Activated T-helper 17 cell treated with anti-CD3 and anti-CD28 coated beads, Interleukin-2, amount 50 U/mL, for 72 hours (primary cell): ENCODE measurements at regions not wholly inside any gene's neighbourhood (a gene's known extent, or its start where the extent isn't known, plus 50 kb on each side); places are given as distances from the start of the nearest gene placed in this dataset.

Experiments used
- ATAC-seq: fragments of 150-1000 bp; cut with Tn5 transposase; replicated peaks from 2 replicates; pipeline ENCODE4 v1.10.0; 2021; ENCODE audit warnings: mild to moderate bottlenecking, moderate library complexity
- H3K27ac Mint-ChIP-seq: one replicate; pipeline ENCODE4 v1.8.0; 2022; ENCODE audit warnings: mixed read lengths
- H3K27me3 Mint-ChIP-seq: one replicate; pipeline ENCODE4 v1.8.0; 2022; ENCODE audit warnings: mixed read lengths
- H3K36me3 Mint-ChIP-seq: one replicate; pipeline ENCODE4 v1.8.0; 2022; ENCODE audit warnings: low read depth, mild to moderate bottlenecking, mixed read lengths
- H3K4me1 Mint-ChIP-seq: one replicate; pipeline ENCODE4 v1.8.0; 2022; ENCODE audit warnings: mixed read lengths
- H3K4me3 Mint-ChIP-seq: one replicate; pipeline ENCODE4 v1.8.0; 2022; ENCODE audit warnings: mild to moderate bottlenecking, mixed read lengths
- H3K9me3 Mint-ChIP-seq: one replicate; pipeline ENCODE4 v1.8.0; 2022; ENCODE audit warnings: mixed read lengths

- Mint-ChIP-seq H3K4me3 (no peak overlapping the region), H3K27ac (no peak overlapping the region), H3K4me1 (no peaks in the 10 kb centered on the region), H3K9me3 (peaks cover 13% of the 10 kb centered on the region), H3K36me3 (no peaks in the 10 kb centered on the region), H3K27me3 (no peaks in the 10 kb centered on the region)
- ATAC-seq = no peak
Observed at GRCh38 chr1:69409731-69410456, 157.8 kb upstream of the LRRC7 start.

- no peak overlapping the region for H3K4me3 Mint-ChIP-seq
- no peaks in the 10 kb centered on the region for H3K27me3 Mint-ChIP-seq
- no peak for ATAC-seq
- H3K27ac Mint-ChIP-seq = no peak overlapping the region
- H3K4me1 Mint-ChIP-seq = no peaks in the 10 kb centered on the region
- H3K36me3 Mint-ChIP-seq = no peaks in the 10 kb centered on the region
- peaks cover 13% of the 10 kb centered on the region for H3K9me3 Mint-ChIP-seq
Observed at GRCh38 chr1:69410457-69410850, 157.3 kb upstream of the LRRC7 start.

- no peaks in the 10 kb centered on the region for H3K36me3 Mint-ChIP-seq
- H3K27me3 Mint-ChIP-seq = no peaks in the 10 kb centered on the region
- H3K4me1 Mint-ChIP-seq = no peaks in the 10 kb centered on the region
- ATAC-seq = no peak
- H3K9me3 Mint-ChIP-seq = peaks cover 13% of the 10 kb centered on the region
- H3K4me3 Mint-ChIP-seq = no peak overlapping the region
- H3K27ac Mint-ChIP-seq = no peak overlapping the region
Observed at GRCh38 chr1:69410893-69411292, 156.8 kb upstream of the LRRC7 start.

DNA sequence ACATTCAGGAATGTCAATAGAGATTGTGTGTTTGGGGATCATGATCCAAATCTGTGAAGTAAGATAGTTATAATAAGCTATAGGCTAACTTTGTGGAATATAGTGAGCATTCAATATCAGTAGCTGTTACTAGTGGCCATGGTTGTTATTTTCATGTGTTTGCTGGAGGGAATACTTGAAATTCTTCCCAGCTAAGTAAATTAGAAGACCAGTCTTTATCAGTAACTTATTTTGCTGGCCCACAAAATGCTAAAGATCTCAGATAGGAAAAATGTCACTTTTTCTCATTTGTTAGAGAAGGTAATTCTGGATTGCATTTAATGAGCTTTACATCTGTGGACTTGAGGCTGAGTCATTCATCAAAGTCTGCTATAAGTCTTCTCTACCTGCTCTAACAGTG lies 156.1 kb upstream of the LRRC7 start:
- H3K27me3 Mint-ChIP-seq = no peaks in the 10 kb centered on the region

DNA sequence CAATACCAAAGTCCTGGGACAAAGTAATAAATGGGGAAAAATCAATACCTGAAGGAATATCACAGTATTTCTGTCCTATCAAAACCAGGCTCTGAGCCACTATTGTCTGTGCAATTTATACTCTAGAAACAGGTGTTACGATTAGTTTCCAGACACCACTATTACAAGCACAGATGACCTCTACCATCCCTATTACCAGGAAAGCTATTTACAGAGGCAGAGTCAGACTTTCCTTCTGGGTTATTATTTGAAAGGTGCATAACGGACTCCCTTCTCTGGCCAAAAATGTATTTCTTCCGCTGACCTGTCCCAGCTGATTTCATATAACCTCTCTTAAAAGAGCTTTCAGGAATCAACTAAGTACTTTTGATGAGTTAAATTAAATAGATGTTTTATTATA lies 154.6 kb upstream of the LRRC7 start:
- H3K4me3 Mint-ChIP-seq = no peak overlapping the region
- H3K27ac Mint-ChIP-seq = no peak overlapping the region
- H3K9me3 Mint-ChIP-seq = peaks cover 8% of the 10 kb centered on the region

More for the DNA sequence above, 156.1 kb upstream of the LRRC7 start:
- no peak for ATAC-seq
- Mint-ChIP-seq H3K9me3 (peaks cover 11% of the 10 kb centered on the region), H3K36me3 (no peaks in the 10 kb centered on the region), H3K27ac (no peak overlapping the region), H3K4me3 (no peak overlapping the region), H3K4me1 (no peaks in the 10 kb centered on the region)

GRCh38 chr1:69414574-69414973 lies 153.1 kb upstream of the LRRC7 start:
- H3K4me1 Mint-ChIP-seq = no peaks in the 10 kb centered on the region
- no peak overlapping the region for H3K27ac Mint-ChIP-seq
- H3K27me3 Mint-ChIP-seq = no peaks in the 10 kb centered on the region
- no peaks in the 10 kb centered on the region for H3K36me3 Mint-ChIP-seq
- H3K4me3 Mint-ChIP-seq = no peak overlapping the region
- peaks cover 9% of the 10 kb centered on the region for H3K9me3 Mint-ChIP-seq
- ATAC-seq = no peak

More for the DNA sequence above, 154.6 kb upstream of the LRRC7 start:
- no peak for ATAC-seq
- Mint-ChIP-seq H3K27me3 (no peaks in the 10 kb centered on the region), H3K4me1 (no peaks in the 10 kb centered on the region), H3K36me3 (no peaks in the 10 kb centered on the region)

DNA sequence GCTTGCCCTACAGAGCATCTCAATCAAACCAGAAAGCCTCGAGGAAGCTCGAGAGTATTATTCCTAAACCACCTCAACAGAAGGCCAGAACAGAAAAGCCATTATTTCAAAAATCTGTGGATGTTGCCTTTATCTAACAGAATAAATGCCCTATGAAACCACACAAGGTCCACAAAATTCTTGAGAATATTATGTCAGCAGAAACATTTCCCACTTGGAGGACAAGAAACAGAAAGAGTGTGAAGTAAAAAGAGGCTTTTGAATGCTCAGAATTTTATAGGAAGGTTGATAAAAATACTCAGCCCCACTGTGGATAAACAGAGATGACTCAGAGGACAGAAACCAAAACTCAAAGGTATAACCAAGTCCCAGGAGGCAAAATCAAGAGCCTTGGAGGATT lies 146.4 kb upstream of the LRRC7 start:
- no peak overlapping the region for H3K4me3 Mint-ChIP-seq
- H3K4me1 Mint-ChIP-seq = no peaks in the 10 kb centered on the region
- H3K36me3 Mint-ChIP-seq = no peaks in the 10 kb centered on the region
- no peaks in the 10 kb centered on the region for H3K27me3 Mint-ChIP-seq
- ATAC-seq = no peak
- H3K9me3 Mint-ChIP-seq = peaks cover 22% of the 10 kb centered on the region
- H3K27ac Mint-ChIP-seq = no peak overlapping the region

DNA sequence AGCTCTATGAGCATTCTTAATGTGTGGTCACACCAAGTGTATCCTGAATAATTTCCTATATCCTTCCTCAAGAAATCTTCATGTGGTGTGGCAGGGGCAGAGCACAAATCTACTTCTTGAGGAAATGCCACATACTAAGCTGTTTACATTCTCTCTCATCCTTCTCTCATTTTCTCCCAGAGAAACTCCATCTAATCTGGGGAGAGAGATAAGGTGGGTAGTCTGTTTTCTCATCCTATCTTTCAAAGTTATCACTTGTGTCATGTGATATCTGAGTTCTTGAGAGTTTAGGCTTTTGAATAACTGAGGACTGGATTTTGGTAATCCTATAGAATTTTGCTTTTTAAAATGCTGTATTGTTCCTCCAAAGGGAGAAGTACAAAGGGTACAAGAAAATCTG lies 141.9 kb upstream of the LRRC7 start:
- no peak for ATAC-seq
- Mint-ChIP-seq H3K36me3 (no peaks in the 10 kb centered on the region), H3K9me3 (peaks cover 7% of the 10 kb centered on the region), H3K27ac (no peak overlapping the region), H3K27me3 (no peaks in the 10 kb centered on the region), H3K4me3 (no peak overlapping the region), H3K4me1 (no peaks in the 10 kb centered on the region)

GRCh38 chr1:69426401-69426800 lies 141.3 kb upstream of the LRRC7 start:
- Mint-ChIP-seq H3K4me1 (no peaks in the 10 kb centered on the region), H3K27me3 (no peaks in the 10 kb centered on the region), H3K9me3 (peaks cover 5% of the 10 kb centered on the region), H3K27ac (no peak overlapping the region), H3K36me3 (no peaks in the 10 kb centered on the region), H3K4me3 (no peak overlapping the region)
- ATAC-seq = no peak

DNA sequence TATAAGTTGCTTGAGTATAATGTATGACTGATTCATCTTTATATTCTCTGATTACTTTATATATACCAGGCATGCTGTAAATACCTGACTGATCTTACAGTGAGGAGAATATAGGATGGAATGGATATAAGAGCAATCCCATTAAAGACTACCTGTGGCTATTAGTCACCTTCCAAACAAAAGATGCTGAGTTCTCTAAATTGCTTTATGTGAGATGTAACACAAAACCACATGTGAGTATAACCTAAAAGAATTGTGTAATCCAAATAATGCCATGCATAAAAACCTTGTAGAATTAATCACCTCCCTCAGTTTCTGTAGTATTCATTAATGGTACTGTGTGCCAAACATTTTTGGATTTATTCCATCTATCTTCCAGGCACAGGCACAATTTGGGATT lies 134.6 kb upstream of the LRRC7 start:
- H3K9me3 Mint-ChIP-seq = peaks cover 17% of the 10 kb centered on the region
- no peaks in the 10 kb centered on the region for H3K27me3 Mint-ChIP-seq
- H3K4me3 Mint-ChIP-seq = no peak overlapping the region
- no peak for ATAC-seq
- H3K36me3 Mint-ChIP-seq = no peaks in the 10 kb centered on the region
- H3K27ac Mint-ChIP-seq = no peak overlapping the region
- no peaks in the 10 kb centered on the region for H3K4me1 Mint-ChIP-seq

DNA sequence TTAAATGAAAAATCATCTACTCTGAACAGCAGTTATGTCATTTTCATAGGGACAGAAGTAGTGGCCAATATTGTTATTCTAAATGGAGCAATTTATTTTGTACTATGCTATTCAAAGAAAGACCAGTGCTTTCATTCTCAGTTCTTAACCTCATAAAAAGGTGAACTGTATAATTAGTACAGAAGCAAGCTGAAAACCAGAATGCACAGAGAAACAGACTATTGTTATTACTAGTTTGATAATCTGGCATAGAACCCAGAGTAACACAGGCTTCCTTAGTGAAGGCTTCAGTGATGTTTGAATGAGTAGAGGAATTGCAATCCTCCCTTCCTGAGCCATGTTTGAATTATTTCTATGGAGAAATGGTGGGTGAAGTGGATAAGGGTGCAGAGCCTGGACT lies 131.6 kb upstream of the LRRC7 start:
- H3K27me3 Mint-ChIP-seq = no peaks in the 10 kb centered on the region
- H3K36me3 Mint-ChIP-seq = no peaks in the 10 kb centered on the region
- no peak for ATAC-seq
- H3K9me3 Mint-ChIP-seq = peaks cover 19% of the 10 kb centered on the region
- no peak overlapping the region for H3K4me3 Mint-ChIP-seq
- H3K27ac Mint-ChIP-seq = no peak overlapping the region
- H3K4me1 Mint-ChIP-seq = no peaks in the 10 kb centered on the region

DNA sequence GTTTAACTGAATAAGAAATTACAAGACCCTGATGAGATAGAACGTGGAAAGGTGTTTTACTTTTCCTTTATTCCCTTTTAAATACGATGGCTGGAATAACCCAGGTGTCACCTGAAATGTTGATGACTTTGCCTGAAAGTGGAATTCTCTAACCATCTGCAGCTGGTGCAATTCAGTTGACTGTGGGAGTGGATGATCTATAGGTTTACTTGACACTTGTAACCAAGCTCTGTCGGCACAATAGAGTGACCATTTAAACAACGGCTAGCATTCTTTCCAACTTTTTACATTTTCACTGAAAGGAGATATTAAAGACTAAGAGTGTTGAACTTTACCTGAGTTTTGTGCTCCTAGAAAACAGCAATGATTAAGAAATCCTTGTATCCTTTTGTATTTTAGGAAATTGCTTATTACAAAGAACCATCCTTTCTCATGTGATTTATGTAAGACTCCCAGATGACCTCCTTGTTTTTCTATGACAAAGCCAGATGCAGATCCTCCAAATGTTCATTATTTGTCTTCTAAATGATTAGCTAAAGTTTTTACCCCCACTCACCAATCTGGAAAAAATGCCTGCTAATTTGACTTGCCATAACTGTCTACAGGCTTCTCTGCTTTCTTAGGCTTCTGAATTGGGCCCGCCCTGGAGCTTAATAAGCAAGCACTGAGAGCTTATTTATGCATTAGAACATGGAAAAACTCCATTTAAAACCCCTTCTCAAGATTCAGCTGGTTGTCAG lies 129.5 kb upstream of the LRRC7 start:
- no peak for ATAC-seq

GRCh38 chr1:69441496-69441895 lies 126.2 kb upstream of the LRRC7 start:
- Mint-ChIP-seq H3K27me3 (no peaks in the 10 kb centered on the region), H3K4me1 (no peaks in the 10 kb centered on the region), H3K36me3 (no peaks in the 10 kb centered on the region), H3K4me3 (no peak overlapping the region), H3K27ac (no peak overlapping the region), H3K9me3 (peaks cover 11% of the 10 kb centered on the region)
- no peak for ATAC-seq

More for the DNA sequence above, 129.5 kb upstream of the LRRC7 start:
- Mint-ChIP-seq H3K27me3 (no peaks in the 10 kb centered on the region), H3K4me3 (no peak overlapping the region), H3K36me3 (no peaks in the 10 kb centered on the region), H3K4me1 (no peaks in the 10 kb centered on the region), H3K27ac (no peak overlapping the region), H3K9me3 (peaks cover 24% of the 10 kb centered on the region)

- Mint-ChIP-seq H3K36me3 (no peaks in the 10 kb centered on the region), H3K27ac (no peak overlapping the region), H3K27me3 (no peaks in the 10 kb centered on the region), H3K9me3 (peaks cover 23% of the 10 kb centered on the region), H3K4me3 (no peak overlapping the region), H3K4me1 (no peaks in the 10 kb centered on the region)
- no peak for ATAC-seq
Observed at GRCh38 chr1:69451196-69451595, 116.5 kb upstream of the LRRC7 start.

DNA sequence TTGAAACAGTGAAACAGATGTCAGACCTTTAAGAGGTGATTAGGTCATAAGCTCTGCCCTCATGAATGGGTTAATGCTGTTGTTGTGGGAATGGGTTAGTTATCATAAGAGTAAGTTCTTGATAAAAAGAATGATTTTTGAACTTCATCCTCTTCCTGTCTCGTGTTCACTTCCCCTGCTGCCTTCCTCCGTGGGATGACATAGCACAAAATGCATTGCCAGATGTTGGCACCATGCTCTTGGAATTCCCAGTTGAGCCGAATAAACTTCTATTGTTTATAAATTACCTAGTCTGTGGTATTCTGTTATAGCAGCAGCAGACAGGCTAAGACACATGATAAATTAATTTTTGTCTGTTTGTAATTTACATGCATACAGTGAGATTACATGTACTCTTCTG lies 112.0 kb upstream of the LRRC7 start:
- Mint-ChIP-seq H3K4me3 (no peak overlapping the region), H3K4me1 (no peaks in the 10 kb centered on the region), H3K27me3 (no peaks in the 10 kb centered on the region), H3K9me3 (peaks cover 22% of the 10 kb centered on the region), H3K27ac (no peak overlapping the region), H3K36me3 (no peaks in the 10 kb centered on the region)
- ATAC-seq = no peak
